A549 (cell line): ENCODE measurements at regions not wholly inside any gene's neighbourhood (a gene's known extent, or its start where the extent isn't known, plus 50 kb on each side); places are given as distances from the start of the nearest gene placed in this dataset.

ENCODE experiments used
- BHLHE40 ChIP-seq: IDR thresholded peaks from 2 replicates; pipeline ENCODE4 v1.6.1; 2012; ENCODE audit warnings: low read depth, low read length, inconsistent platforms
- EP300 ChIP-seq, 2 experiments: fragments of >200 bp; sonication (Bioruptor Twin); formaldehyde crosslinking; IDR thresholded peaks; 2 replicates in 1 of 2; 3 replicates in 1 of 2; pipeline ENCODE4 v1.6.1; 2016 to 2017
- RAD21 ChIP-seq, 2 experiments: fragments of >200 bp in 1 of 2; sonication (Bioruptor Twin) in 1 of 2; formaldehyde crosslinking in 1 of 2; IDR thresholded peaks in 1 of 2; conservative IDR thresholded peaks in 1 of 2; 2 replicates in 1 of 2; 3 replicates in 1 of 2; pipeline ENCODE4 v1.6.1; 2012 to 2018; ENCODE audit warnings: inconsistent platforms in 1 of 2
- TF ChIP-seq, protein P1 (sequence below): IDR thresholded peaks from 2 replicates; pipeline ENCODE4 v1.6.1; 2012
- TF ChIP-seq, protein P2 (sequence below): fragments of >200 bp; sonication (Bioruptor Twin); formaldehyde crosslinking; IDR thresholded peaks from 3 replicates; pipeline ENCODE4 v1.5.1; 2016
- TF ChIP-seq, protein P3 (sequence below): IDR thresholded peaks from 2 replicates; pipeline ENCODE4 v1.6.1; 2012

DNA sequence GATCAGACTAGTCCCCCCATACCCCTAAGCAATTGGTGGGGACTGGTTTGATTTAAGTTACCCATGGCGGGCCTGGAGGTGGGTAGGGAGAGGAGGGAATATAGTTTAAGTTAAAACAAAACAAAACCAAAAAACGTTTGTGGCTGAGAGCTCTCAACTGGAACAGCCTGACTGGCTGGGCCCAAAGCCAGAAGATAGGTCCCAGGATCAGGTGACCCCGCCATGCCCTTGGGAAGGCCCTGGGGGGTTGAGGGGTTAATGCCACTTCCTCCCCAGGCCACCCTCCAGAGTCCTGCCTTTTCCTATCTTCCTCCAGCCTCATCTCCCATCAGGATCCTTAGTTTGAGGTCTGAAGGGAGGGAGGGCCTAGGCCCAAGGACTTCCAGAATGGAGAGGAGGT, 82.3 kb upstream of the LHX1 start:
- TF ChIP-seq, protein P1, sequence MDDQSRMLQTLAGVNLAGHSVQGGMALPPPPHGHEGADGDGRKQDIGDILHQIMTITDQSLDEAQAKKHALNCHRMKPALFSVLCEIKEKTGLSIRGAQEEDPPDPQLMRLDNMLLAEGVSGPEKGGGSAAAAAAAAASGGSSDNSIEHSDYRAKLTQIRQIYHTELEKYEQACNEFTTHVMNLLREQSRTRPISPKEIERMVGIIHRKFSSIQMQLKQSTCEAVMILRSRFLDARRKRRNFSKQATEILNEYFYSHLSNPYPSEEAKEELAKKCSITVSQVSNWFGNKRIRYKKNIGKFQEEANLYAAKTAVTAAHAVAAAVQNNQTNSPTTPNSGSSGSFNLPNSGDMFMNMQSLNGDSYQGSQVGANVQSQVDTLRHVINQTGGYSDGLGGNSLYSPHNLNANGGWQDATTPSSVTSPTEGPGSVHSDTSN = no peak
- TF ChIP-seq RAD21 (conservative IDR thresholded peaks at IDR 0.05 in 1 of 2, IDR thresholded peaks at IDR 0.05 in 1 of 2) (no peak), EP300 (IDR thresholded peaks at IDR 0.05) (no peak), BHLHE40 (no peak)
- TF ChIP-seq, protein P2, sequence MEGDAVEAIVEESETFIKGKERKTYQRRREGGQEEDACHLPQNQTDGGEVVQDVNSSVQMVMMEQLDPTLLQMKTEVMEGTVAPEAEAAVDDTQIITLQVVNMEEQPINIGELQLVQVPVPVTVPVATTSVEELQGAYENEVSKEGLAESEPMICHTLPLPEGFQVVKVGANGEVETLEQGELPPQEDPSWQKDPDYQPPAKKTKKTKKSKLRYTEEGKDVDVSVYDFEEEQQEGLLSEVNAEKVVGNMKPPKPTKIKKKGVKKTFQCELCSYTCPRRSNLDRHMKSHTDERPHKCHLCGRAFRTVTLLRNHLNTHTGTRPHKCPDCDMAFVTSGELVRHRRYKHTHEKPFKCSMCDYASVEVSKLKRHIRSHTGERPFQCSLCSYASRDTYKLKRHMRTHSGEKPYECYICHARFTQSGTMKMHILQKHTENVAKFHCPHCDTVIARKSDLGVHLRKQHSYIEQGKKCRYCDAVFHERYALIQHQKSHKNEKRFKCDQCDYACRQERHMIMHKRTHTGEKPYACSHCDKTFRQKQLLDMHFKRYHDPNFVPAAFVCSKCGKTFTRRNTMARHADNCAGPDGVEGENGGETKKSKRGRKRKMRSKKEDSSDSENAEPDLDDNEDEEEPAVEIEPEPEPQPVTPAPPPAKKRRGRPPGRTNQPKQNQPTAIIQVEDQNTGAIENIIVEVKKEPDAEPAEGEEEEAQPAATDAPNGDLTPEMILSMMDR = no peak
- TF ChIP-seq, protein P3, sequence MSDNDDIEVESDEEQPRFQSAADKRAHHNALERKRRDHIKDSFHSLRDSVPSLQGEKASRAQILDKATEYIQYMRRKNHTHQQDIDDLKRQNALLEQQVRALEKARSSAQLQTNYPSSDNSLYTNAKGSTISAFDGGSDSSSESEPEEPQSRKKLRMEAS = no peak
